GM23338 (cell line): ENCODE measurements at regions not wholly inside any gene's neighbourhood (a gene's known extent, or its start where the extent isn't known, plus 50 kb on each side); places are given as distances from the start of the nearest gene placed in this dataset.

Experiments
- ATAC-seq: fragments of 200-7000 bp; cut with Tn5 transposase; 3 replicates; pipeline ENCODE4 v1.9.1; 2020
- DNase-seq: peaks from one replicate; pipeline ENCODE4 v3.0.0-alpha.2; 2015; ENCODE audit warnings: low spot score
- H2AFZ ChIP-seq: fragments of 200-600 bp; sonication (generic); 2 replicates; pipeline ENCODE4 v1.8.0; 2016; ENCODE audit warnings: antibody characterized with exemption, mild to moderate bottlenecking, moderate library complexity
- H3F3A ChIP-seq: fragments of 200-600 bp; sonication (generic); replicated peaks from 2 replicates; pipeline ENCODE4 v1.8.0; 2017; ENCODE audit warnings: antibody characterized with exemption, mixed run types, low read depth
- H3K27ac ChIP-seq: fragments of 200-600 bp; sonication (generic); 2 replicates; pipeline ENCODE4 v1.6.1; 2016; ENCODE audit warnings: low read depth
- H3K27me3 ChIP-seq: fragments of 200-600 bp; sonication (generic); 2 replicates; pipeline ENCODE4 v1.8.0; 2016; ENCODE audit warnings: mild to moderate bottlenecking, mixed run types, moderate library complexity; ENCODE audit not compliant: insufficient read depth
- H3K36me3 ChIP-seq: fragments of 200-600 bp; sonication (generic); 2 replicates; pipeline ENCODE4 v1.8.0; 2016; ENCODE audit warnings: mild to moderate bottlenecking; ENCODE audit not compliant: insufficient read depth
- H3K4me1 ChIP-seq: fragments of 200-600 bp; sonication (generic); 2 replicates; pipeline ENCODE4 v1.8.0; 2016; ENCODE audit warnings: mild to moderate bottlenecking, moderate library complexity; ENCODE audit not compliant: insufficient read depth
- H3K4me2 ChIP-seq: fragments of 200-600 bp; sonication (generic); 2 replicates; pipeline ENCODE4 v1.7.1; 2017; ENCODE audit warnings: mixed run types
- H3K4me3 ChIP-seq: fragments of 200-600 bp; sonication (generic); 2 replicates; pipeline ENCODE4 v1.6.1; 2016; ENCODE audit warnings: mixed run types
- H3K79me2 ChIP-seq: fragments of 200-600 bp; sonication (generic); replicated peaks from 2 replicates; pipeline ENCODE4 v1.8.0; 2017; ENCODE audit warnings: mild to moderate bottlenecking; ENCODE audit not compliant: insufficient read depth
- H3K9me2 ChIP-seq: fragments of 200-600 bp; sonication (generic); 2 replicates; pipeline ENCODE4 v1.8.0; 2017; ENCODE audit not compliant: insufficient read depth
- H4K20me1 ChIP-seq: fragments of 200-600 bp; sonication (generic); replicated peaks from 2 replicates; pipeline ENCODE4 v1.8.0; 2017; ENCODE audit warnings: mild to moderate bottlenecking; ENCODE audit not compliant: insufficient read depth
- H3K27ac Mint-ChIP-seq: 2 replicates; pipeline ENCODE4 v1.8.0; 2020; ENCODE audit warnings: inconsistent platforms, mild to moderate bottlenecking, moderate library complexity, mixed read lengths
- H3K27me3 Mint-ChIP-seq: 3 replicates; pipeline ENCODE4 v1.8.0; 2022; ENCODE audit warnings: low read depth, mild to moderate bottlenecking, moderate library complexity, mixed read lengths, inconsistent platforms; ENCODE audit not compliant: insufficient read depth, poor library complexity
- H3K36me3 Mint-ChIP-seq: 3 replicates; pipeline ENCODE4 v1.8.0; 2021; ENCODE audit warnings: low read depth, mild to moderate bottlenecking, inconsistent platforms, moderate library complexity, mixed read lengths
- H3K4me1 Mint-ChIP-seq: 3 replicates; pipeline ENCODE4 v1.8.0; 2020; ENCODE audit warnings: mild to moderate bottlenecking, inconsistent platforms, mixed read lengths
- H3K4me3 Mint-ChIP-seq: 3 replicates; pipeline ENCODE4 v1.8.0; 2021; ENCODE audit warnings: moderate library complexity, mild to moderate bottlenecking, inconsistent platforms, mixed read lengths
- H3K9me3 Mint-ChIP-seq: 3 replicates; pipeline ENCODE4 v1.8.0; 2020; ENCODE audit warnings: moderate library complexity, mild to moderate bottlenecking, inconsistent platforms, mixed read lengths
- CTCF ChIP-seq, 2 experiments: fragments of 200-600 bp in 1 of 2; sonication (generic) in 1 of 2; conservative IDR thresholded peaks; 2 replicates each; pipeline versions ENCODE4 v1.5.1 to v1.6.1; 2016 to 2017; ENCODE audit warnings: antibody characterized with exemption in 2 of 2, low read depth in 2 of 2, mild to moderate bottlenecking in 2 of 2, moderate library complexity in 1 of 2
- ETS1 ChIP-seq: IDR thresholded peaks from 2 replicates; pipeline ENCODE4 v1.6.1; 2016; ENCODE audit warnings: antibody characterized with exemption
- EZH2phosphoT487 ChIP-seq: fragments of 200-600 bp; sonication (generic); IDR thresholded peaks from one replicate; pipeline ENCODE4 v1.8.1; 2018; ENCODE audit warnings: antibody characterized with exemption; ENCODE audit not compliant: unreplicated experiment
- JUNB ChIP-seq: IDR thresholded peaks from one replicate; pipeline ENCODE4 v1.6.1; 2016; ENCODE audit warnings: antibody characterized with exemption; ENCODE audit not compliant: unreplicated experiment
- NANOG ChIP-seq: IDR thresholded peaks from 2 replicates; pipeline ENCODE4 v1.6.1; 2016; ENCODE audit warnings: antibody characterized with exemption, borderline replicate concordance
- STAT1 ChIP-seq: IDR thresholded peaks from one replicate; pipeline ENCODE4 v1.6.1; 2016; ENCODE audit warnings: antibody characterized with exemption; ENCODE audit not compliant: unreplicated experiment
- ZNF462 ChIP-seq: fragments of 250-450 bp; sonication (Bioruptor Pico); IDR thresholded peaks from 2 replicates; pipeline ENCODE4 v1.5.0; 2020; ENCODE audit warnings: mild to moderate bottlenecking, moderate library complexity

- no peak overlapping the region for H3K4me3 Mint-ChIP-seq
- no peaks in the 10 kb centered on the region for H3K79me2 ChIP-seq
- no peak overlapping the region for H3K27ac ChIP-seq
- no peak overlapping the region for H3K4me2 ChIP-seq
- no peaks in the 10 kb centered on the region for H3K36me3 ChIP-seq
- no peak overlapping the region for H3K27ac Mint-ChIP-seq
- no peak overlapping the region for H3K4me3 ChIP-seq
- H3K4me1 ChIP-seq = no peaks in the 10 kb centered on the region
- no peaks in the 10 kb centered on the region for H3F3A ChIP-seq
- H4K20me1 ChIP-seq = no peaks in the 10 kb centered on the region
- H3K4me1 Mint-ChIP-seq = no peaks in the 10 kb centered on the region
- H3K27me3 ChIP-seq = no peaks in the 10 kb centered on the region
- H3K36me3 Mint-ChIP-seq = no peaks in the 10 kb centered on the region
- no peak overlapping the region; the same call in 1 of the 2 replicates for H2AFZ ChIP-seq
- H3K9me3 Mint-ChIP-seq = no peaks in the 10 kb centered on the region
- no peaks in the 10 kb centered on the region for H3K9me2 ChIP-seq
- DNase-seq = no peak
- no peak for ATAC-seq
- H3K27me3 Mint-ChIP-seq = no peaks in the 10 kb centered on the region
- TF ChIP-seq ETS1 (no peak), ZNF462 (no peak), EZH2phosphoT487 (no peak), JUNB (no peak), NANOG (no peak), CTCF (conservative IDR thresholded peaks at IDR 0.05; ENCODE audit: low read depth in 2 of 2) (no peak), STAT1 (no peak)
Measured at GRCh38 chr11:106369224-106369623, 291.8 kb downstream of the AASDHPPT start.
